MM.1S (cell line): ENCODE measurements at regions not wholly inside any gene's neighbourhood (a gene's known extent, or its start where the extent isn't known, plus 50 kb on each side); places are given as distances from the start of the nearest gene placed in this dataset.

Source experiments
- EZH2 ChIP-seq: fragments of 300-600 bp; sonication (generic); optimal IDR thresholded peaks from 2 replicates; pipeline ENCODE3; 2017; ENCODE audit warnings: low read depth, mild to moderate bottlenecking, antibody characterized with exemption, low read length, mixed read lengths
- EZH2phosphoT487 ChIP-seq: fragments of 300-600 bp; sonication (generic); IDR thresholded peaks from 2 replicates; pipeline ENCODE4 v1.6.1; 2018; ENCODE audit warnings: antibody characterized with exemption, low read length
- TF ChIP-seq, protein P1 (sequence below): fragments of 300-600 bp; sonication (generic); IDR thresholded peaks from 2 replicates; pipeline ENCODE4 v1.5.1; 2016; ENCODE audit warnings: antibody characterized with exemption, low read length, mixed read lengths

DNA sequence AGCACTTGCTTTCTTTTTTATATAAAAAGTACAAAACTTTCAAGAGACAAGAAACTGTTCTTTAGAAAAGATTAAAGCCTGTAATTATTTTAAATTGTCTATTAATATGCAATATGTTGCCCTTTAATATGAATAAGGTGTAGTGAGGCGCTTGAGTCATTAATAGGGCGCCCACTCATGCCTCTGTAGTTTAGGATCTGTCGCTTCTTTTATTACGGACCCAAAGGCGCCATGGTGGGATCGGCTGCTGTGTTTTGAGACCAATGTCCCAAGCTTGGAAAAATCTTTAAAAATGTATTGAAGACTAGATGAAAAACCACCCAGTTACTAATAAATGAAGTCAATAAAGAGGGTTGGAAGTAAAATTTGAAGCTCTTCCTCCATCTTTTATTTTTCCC is 259.5 kb upstream of the MEIS2 start:
- TF ChIP-seq, protein P1, sequence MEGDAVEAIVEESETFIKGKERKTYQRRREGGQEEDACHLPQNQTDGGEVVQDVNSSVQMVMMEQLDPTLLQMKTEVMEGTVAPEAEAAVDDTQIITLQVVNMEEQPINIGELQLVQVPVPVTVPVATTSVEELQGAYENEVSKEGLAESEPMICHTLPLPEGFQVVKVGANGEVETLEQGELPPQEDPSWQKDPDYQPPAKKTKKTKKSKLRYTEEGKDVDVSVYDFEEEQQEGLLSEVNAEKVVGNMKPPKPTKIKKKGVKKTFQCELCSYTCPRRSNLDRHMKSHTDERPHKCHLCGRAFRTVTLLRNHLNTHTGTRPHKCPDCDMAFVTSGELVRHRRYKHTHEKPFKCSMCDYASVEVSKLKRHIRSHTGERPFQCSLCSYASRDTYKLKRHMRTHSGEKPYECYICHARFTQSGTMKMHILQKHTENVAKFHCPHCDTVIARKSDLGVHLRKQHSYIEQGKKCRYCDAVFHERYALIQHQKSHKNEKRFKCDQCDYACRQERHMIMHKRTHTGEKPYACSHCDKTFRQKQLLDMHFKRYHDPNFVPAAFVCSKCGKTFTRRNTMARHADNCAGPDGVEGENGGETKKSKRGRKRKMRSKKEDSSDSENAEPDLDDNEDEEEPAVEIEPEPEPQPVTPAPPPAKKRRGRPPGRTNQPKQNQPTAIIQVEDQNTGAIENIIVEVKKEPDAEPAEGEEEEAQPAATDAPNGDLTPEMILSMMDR = no peak
- TF ChIP-seq EZH2 (no peak), EZH2phosphoT487 (no peak)
